Lower lobe of right lung (tissue), 2 donors: ENCODE measurements at regions not wholly inside any gene's neighbourhood (a gene's known extent, or its start where the extent isn't known, plus 50 kb on each side); places are given as distances from the start of the nearest gene placed in this dataset.

Experiments used
- ATAC-seq, 2 donors: fragments of 200-7000 bp; cut with Tn5 transposase; one replicate each; pipeline ENCODE4 v1.9.1; 2020 to 2022; ENCODE audit warnings: mild to moderate bottlenecking in 2 of 2, moderate library complexity in 2 of 2
- DNase-seq: peaks from one replicate; pipeline ENCODE4 v3.0.0-alpha.2; 2020
- H3K27ac ChIP-seq: fragments of 200-600 bp; one replicate; pipeline ENCODE4 v1.8.0; 2022
- H3K27me3 ChIP-seq: fragments of 200-600 bp; one replicate; pipeline ENCODE4 v1.8.0; 2022; ENCODE audit warnings: low read depth
- H3K36me3 ChIP-seq: fragments of 200-600 bp; one replicate; pipeline ENCODE4 v1.8.0; 2022; ENCODE audit warnings: mild to moderate bottlenecking
- H3K4me1 ChIP-seq: fragments of 200-600 bp; one replicate; pipeline ENCODE4 v1.8.0; 2022
- H3K4me3 ChIP-seq: fragments of 200-600 bp; one replicate; pipeline ENCODE4 v1.8.0; 2022; ENCODE audit warnings: mild to moderate bottlenecking
- H3K9me3 ChIP-seq: fragments of 200-600 bp; one replicate; pipeline ENCODE4 v1.8.0; 2022
- intact Hi-C: fragments of 100-400 bp; cut with DNase I; formaldehyde crosslinking; loops from one replicate; pipeline ENCODE4 v1.11.0; 2022
- TF ChIP-seq, protein P1 (sequence below): fragments of 200-600 bp; IDR thresholded peaks from one replicate; pipeline ENCODE4 v1.8.0; 2022; ENCODE audit warnings: antibody characterized with exemption, mild to moderate bottlenecking
- donor health status: DM: no; HTN: yes; CAD: no; lungs with severe emphysema.

DNA sequence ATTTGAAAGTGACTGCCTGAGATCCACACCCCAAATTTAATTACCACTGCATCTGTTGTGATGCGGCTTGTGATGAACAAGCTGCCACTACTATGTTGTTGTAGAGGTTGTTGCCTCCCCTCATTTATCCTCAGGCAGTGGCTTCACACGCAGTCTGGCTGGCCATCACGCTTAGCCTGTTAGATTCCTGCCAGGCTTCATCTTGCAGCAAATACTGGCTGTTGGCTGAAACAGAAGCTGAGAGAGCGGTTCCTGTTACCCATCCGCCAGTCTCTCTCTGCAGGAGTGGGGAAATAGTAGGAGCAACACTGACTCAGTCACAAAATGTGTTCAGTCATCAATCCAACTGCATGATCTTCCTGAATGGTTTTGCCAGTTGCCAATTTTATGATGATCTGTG lies 934.4 kb downstream of the FLRT2 start:
- Histone ChIP-seq H3K4me3 (no peak overlapping the region), H3K9me3 (no peaks in the 10 kb centered on the region), H3K27me3 (no peaks in the 10 kb centered on the region), H3K4me1 (no peaks in the 10 kb centered on the region), H3K36me3 (no peaks in the 10 kb centered on the region), H3K27ac (no peak overlapping the region)
- TF ChIP-seq, protein P1, sequence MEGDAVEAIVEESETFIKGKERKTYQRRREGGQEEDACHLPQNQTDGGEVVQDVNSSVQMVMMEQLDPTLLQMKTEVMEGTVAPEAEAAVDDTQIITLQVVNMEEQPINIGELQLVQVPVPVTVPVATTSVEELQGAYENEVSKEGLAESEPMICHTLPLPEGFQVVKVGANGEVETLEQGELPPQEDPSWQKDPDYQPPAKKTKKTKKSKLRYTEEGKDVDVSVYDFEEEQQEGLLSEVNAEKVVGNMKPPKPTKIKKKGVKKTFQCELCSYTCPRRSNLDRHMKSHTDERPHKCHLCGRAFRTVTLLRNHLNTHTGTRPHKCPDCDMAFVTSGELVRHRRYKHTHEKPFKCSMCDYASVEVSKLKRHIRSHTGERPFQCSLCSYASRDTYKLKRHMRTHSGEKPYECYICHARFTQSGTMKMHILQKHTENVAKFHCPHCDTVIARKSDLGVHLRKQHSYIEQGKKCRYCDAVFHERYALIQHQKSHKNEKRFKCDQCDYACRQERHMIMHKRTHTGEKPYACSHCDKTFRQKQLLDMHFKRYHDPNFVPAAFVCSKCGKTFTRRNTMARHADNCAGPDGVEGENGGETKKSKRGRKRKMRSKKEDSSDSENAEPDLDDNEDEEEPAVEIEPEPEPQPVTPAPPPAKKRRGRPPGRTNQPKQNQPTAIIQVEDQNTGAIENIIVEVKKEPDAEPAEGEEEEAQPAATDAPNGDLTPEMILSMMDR: no peak
- intact Hi-C loops: no loop called here
- no peak for DNase-seq
- no peak for ATAC-seq

DNA sequence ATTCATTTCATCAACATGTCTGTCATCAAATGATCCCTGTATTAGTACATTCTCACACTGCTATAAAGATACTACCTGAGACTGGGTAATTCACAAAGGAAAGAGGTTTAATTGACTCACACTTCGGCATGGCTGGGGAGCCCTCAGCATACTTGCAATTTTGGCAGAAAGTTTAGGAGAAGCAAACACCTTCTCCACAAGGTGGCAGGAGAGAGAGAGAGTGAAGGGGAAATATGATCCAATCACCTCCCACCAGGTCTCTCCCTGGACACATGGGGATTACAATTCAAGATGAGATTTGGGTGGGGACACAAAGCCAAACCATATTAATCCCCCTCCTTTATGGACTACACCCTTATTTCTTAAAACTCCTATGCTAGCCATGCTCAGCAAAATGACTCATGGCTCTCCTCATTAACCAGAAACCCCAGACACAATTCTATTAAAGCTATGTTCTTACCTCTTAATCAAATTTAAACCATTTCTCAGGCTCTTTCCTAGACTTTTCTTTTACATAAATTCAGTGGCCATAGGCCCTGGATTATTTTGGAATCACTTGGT lies 932.3 kb downstream of the FLRT2 start:
- ATAC-seq (no peak), DNase-seq (no peak)

DNA sequence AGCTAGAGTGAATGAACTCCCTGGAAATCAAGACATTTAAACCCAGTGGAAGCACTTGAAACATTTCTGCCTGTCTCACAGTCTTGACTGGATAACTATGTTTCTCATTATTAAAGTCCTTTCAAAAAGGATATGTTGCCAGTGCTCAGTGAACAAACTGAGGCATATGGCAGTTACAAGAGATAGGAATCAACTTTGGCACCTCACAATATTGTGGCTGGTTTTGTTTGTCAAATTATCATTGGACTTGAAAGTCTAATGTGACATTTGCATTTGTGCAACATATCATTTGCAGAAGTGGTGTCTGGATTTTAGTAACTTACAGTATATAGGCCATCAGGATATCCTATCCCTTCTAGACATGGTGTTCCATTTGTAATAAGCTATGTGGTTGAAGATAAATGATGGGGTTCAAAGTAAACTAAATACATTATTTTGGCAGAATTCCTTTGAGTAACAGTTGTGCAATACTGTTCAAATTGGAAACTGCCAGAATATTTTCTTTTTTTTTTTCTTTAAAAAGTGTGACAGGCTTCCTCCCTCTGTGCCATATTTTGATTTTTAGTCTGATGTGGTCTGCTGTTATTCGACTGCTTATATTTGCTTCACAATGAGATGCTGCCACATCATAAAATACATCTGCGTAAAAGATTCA lies 927.7 kb downstream of the FLRT2 start:
- TF ChIP-seq, protein P1: no peak
- no peaks in the 10 kb centered on the region for H3K9me3 ChIP-seq
- no peak overlapping the region for H3K27ac ChIP-seq
- DNase-seq (no peak), ATAC-seq (no peak)
- H3K4me1 ChIP-seq: no peaks in the 10 kb centered on the region
- H3K4me3 ChIP-seq: no peak overlapping the region
- no peaks in the 10 kb centered on the region for H3K27me3 ChIP-seq
- intact Hi-C loops: no loop called here
- no peaks in the 10 kb centered on the region for H3K36me3 ChIP-seq

More for the DNA sequence above, 932.3 kb downstream of the FLRT2 start:
- Histone ChIP-seq H3K4me3 (no peak overlapping the region), H3K36me3 (no peaks in the 10 kb centered on the region), H3K27ac (no peak overlapping the region), H3K9me3 (no peaks in the 10 kb centered on the region), H3K27me3 (no peaks in the 10 kb centered on the region), H3K4me1 (no peaks in the 10 kb centered on the region)
- intact Hi-C loops: no loop called here
- TF ChIP-seq, protein P1: no peak

DNA sequence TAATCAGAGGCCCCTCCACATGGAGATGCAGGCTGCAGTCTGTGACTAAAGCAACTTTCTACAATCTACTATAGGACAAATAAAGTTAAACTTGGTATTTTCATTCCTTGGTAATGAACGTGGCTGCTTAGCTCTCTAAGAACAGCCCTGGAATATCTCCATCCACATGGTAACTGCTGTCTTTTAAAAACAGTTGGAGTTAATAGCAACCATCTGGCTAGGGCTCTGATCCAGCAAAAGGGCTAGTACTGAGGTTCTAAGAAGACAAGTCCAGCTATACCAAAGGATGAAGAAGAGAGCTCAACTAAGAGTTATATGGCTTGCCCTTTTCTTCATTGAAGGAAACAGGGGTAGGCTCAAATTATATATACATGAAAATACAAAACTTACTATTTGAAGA lies 920.1 kb downstream of the FLRT2 start:
- ATAC-seq: no peak
- no peak for DNase-seq
- Histone ChIP-seq H3K4me1 (no peaks in the 10 kb centered on the region), H3K9me3 (no peaks in the 10 kb centered on the region), H3K27ac (no peak overlapping the region), H3K4me3 (no peak overlapping the region), H3K27me3 (no peaks in the 10 kb centered on the region), H3K36me3 (no peaks in the 10 kb centered on the region)
- TF ChIP-seq, protein P1: no peak
- intact Hi-C loops: no loop called here

DNA sequence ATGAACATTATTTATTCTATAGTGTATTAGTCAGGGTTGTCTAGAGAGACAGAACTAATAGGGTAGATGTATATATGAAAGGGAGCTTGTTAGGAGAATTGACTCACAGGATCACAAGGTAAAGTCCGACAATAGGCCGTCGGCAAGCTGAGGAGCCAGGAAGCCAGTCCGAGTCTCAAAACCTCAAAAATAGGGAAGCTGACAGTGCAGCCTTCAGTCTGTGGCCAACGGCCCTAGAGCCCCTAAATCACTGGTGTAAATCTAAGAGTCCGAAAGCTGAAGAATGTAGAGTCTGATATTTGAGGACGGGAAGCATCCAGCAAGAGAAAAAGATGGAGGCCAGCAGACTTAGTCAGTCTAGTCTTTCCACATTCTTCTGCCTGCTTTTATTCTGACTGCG lies 912.2 kb downstream of the FLRT2 start:
- DNase-seq (no peak), ATAC-seq (no peak)
- Histone ChIP-seq H3K27me3 (no peaks in the 10 kb centered on the region), H3K4me3 (no peak overlapping the region), H3K4me1 (no peaks in the 10 kb centered on the region), H3K9me3 (no peaks in the 10 kb centered on the region), H3K36me3 (no peaks in the 10 kb centered on the region), H3K27ac (no peak overlapping the region)
- intact Hi-C loops: no loop called here
- TF ChIP-seq, protein P1: no peak
